Midbrain (tissue), 1 donor: ENCODE measurements at regions not wholly inside any gene's neighbourhood (a gene's known extent, or its start where the extent isn't known, plus 50 kb on each side); places are given as distances from the start of the nearest gene placed in this dataset.

Experiments used
- DNase-seq: peaks from one replicate; lab custom pipeline; 2025; lab: John Stamatoyannopoulos, UW

- no peak for DNase-seq
Observed at GRCh38 chr1:84759756-84760155, 69.5 kb upstream of the SSX2IP start.

GRCh38 chr1:84758968-84759491 lies 68.8 kb upstream of the SSX2IP start:
- peak; percentile 48 for DNase-seq

GRCh38 chr1:84758476-84758875 lies 68.2 kb upstream of the SSX2IP start:
- DNase-seq: no peak

GRCh38 chr1:84757301-84757700 lies 67.0 kb upstream of the SSX2IP start:
- no peak for DNase-seq

- DNase-seq: no peak
Observed at GRCh38 chr1:84756455-84757082, 66.3 kb upstream of the SSX2IP start.

GRCh38 chr1:84756001-84756400 lies 65.7 kb upstream of the SSX2IP start:
- DNase-seq: no peak

GRCh38 chr1:84755216-84755615 lies 65.0 kb upstream of the SSX2IP start:
- no peak for DNase-seq

GRCh38 chr1:84754386-84754703 lies 64.1 kb upstream of the SSX2IP start:
- DNase-seq: no peak

GRCh38 chr1:84753516-84754385 lies 63.5 kb upstream of the SSX2IP start:
- DNase-seq: peak; percentile 79

- DNase-seq: no peak
Observed at GRCh38 chr1:84750110-84750730, 60.0 kb upstream of the SSX2IP start.

- DNase-seq: no peak
Observed at GRCh38 chr1:84749427-84749826, 59.2 kb upstream of the SSX2IP start.

- DNase-seq: no peak
Observed at GRCh38 chr1:84748364-84748763, 58.1 kb upstream of the SSX2IP start.

GRCh38 chr1:84745857-84746256 lies 55.6 kb upstream of the SSX2IP start:
- DNase-seq: no peak

GRCh38 chr1:84743896-84744295 lies 53.6 kb upstream of the SSX2IP start:
- DNase-seq: no peak

GRCh38 chr1:84742653-84743052 lies 52.4 kb upstream of the SSX2IP start:
- no peak for DNase-seq

GRCh38 chr1:84740050-84740714 lies 49.9 kb upstream of the SSX2IP start:
- DNase-seq: no peak
